Adrenal gland (tissue), 9 donors: ENCODE measurements at regions not wholly inside any gene's neighbourhood (a gene's known extent, or its start where the extent isn't known, plus 50 kb on each side); places are given as distances from the start of the nearest gene placed in this dataset.

Experiments
- DNase-seq, 7 donors: peaks; one replicate each; pipeline ENCODE4 v3.0.0-alpha.2; 2019 to 2020
- H3K27ac ChIP-seq, 5 donors: fragments of 200-600 bp; sonication (generic) in 4 of 5; 1 replicate in 3 of 5; 2 replicates in 2 of 5; pipeline versions ENCODE4 v1.5.1 to v1.8.0; 2016 to 2020; ENCODE audit warnings: mild to moderate bottlenecking in 1 of 5
- H3K27me3 ChIP-seq: fragments of 200-600 bp; 2 replicates; pipeline ENCODE4 v1.8.0; 2021
- H3K36me3 ChIP-seq, 2 donors: fragments of 200-600 bp; replicated peaks in 1 of 2; 1 replicate in 1 of 2; 2 replicates in 1 of 2; pipeline versions ENCODE4 v1.5.1 to v1.8.0; 2018 to 2022
- H3K4me1 ChIP-seq, 2 donors: fragments of 200-600 bp; replicated peaks in 1 of 2; 1 replicate in 1 of 2; 2 replicates in 1 of 2; pipeline versions ENCODE4 v1.5.1 to v1.8.0; 2018 to 2021
- H3K4me3 ChIP-seq, 4 donors: fragments of 200-600 bp; sonication (generic) in 3 of 4; one replicate each; pipeline ENCODE4 v1.5.1; 2016 to 2018
- H3K9me3 ChIP-seq, 3 donors: fragments of 200-600 bp; sonication (generic) in 1 of 3; replicated peaks in 1 of 3; 1 replicate in 2 of 3; 2 replicates in 1 of 3; pipeline versions ENCODE4 v1.5.1 to v1.8.0; 2016 to 2021
- CTCF ChIP-seq, 6 experiments: fragments of 450-650 bp in 4 of 6; fragments of 200-600 bp in 2 of 6; sonication (generic) in 1 of 6; IDR thresholded peaks; 1 replicate in 5 of 6; 2 replicates in 1 of 6; pipeline versions ENCODE4 v1.5.1 to v1.8.0; 2016 to 2021; ENCODE audit warnings: antibody characterized with exemption in 6 of 6, mild to moderate bottlenecking in 2 of 6, moderate library complexity in 1 of 6
- POLR2A ChIP-seq, 2 donors: fragments of 450-650 bp; IDR thresholded peaks; one replicate each; pipeline ENCODE4 v1.6.1; 2017; ENCODE audit warnings: antibody characterized with exemption in 2 of 2, mild to moderate bottlenecking in 2 of 2, moderate library complexity in 1 of 2
- whole genome bisulfite sequencing, 4 donors: extraction: QIAGEN DNeasy Blood & Tissue Kit in 2 of 4; methylation state at CpG; one replicate each; pipeline versions ENCODE4 v1.1.5 to v1.1.7; 2013 to 2017; 5-methylcytosine and 5-hydroxymethylcytosine counted together
- intact Hi-C, 2 donors: fragments of 100-400 bp; cut with DNase I; formaldehyde crosslinking; loops; one replicate each; pipeline versions ENCODE4 v1.14.1 to v1.15.0; 2022 to 2023
- donor health status: healthy with polysubstance abuse.
- donor health status: Bipolar disorder and iron deficiency.
- donor health status: DM: yes; HTN: yes; CAD: no.
- donor health status: DM: no; HTN: no; CAD: no.
- donor health status: DM: no; HTN: no; CAD: no.

- intact Hi-C loops, result no loop called here
- H3K27me3 ChIP-seq, result no peaks in the 10 kb centered on the region
- peak overlapping the region in 1 of 5 donors; percentile 8 for H3K27ac ChIP-seq
- peak; percentile 23 to 78 (median 40) for DNase-seq
- H3K4me1 ChIP-seq, result no peaks in the 10 kb centered on the region
- no peaks in the 10 kb centered on the region for H3K9me3 ChIP-seq
- no peaks in the 10 kb centered on the region for H3K36me3 ChIP-seq
- 55 to 76% (median 72%) methylated on average over 2 of the region's 2 CpGs for WGBS, 4 donors
- no peak overlapping the region for H3K4me3 ChIP-seq
- no peak for TF ChIP-seq CTCF (IDR thresholded peaks at IDR 0.05)
- TF ChIP-seq POLR2A (IDR thresholded peaks at IDR 0.05), result no peak
These were observed 122.5 kb downstream of the SPATA18 start for GRCh38 chr4:52173470-52174045.

- Histone ChIP-seq H3K4me3 (no peak overlapping the region), H3K36me3 (no peaks in the 10 kb centered on the region), H3K27ac (no peak overlapping the region), H3K4me1 (no peaks in the 10 kb centered on the region), H3K27me3 (no peaks in the 10 kb centered on the region), H3K9me3 (no peaks in the 10 kb centered on the region)
- intact Hi-C loops, result no loop called here
- DNase-seq, result no peak
- 36 to 49% (median 47%) methylated on average over 1 of the region's 1 CpG for WGBS, 4 donors
- TF ChIP-seq POLR2A (IDR thresholded peaks at IDR 0.05) (no peak), CTCF (IDR thresholded peaks at IDR 0.05) (no peak)
These were observed 136.5 kb downstream of the SPATA18 start for GRCh38 chr4:52187603-52188002.

- H3K27ac ChIP-seq, result no peak overlapping the region
- no peaks in the 10 kb centered on the region for H3K36me3 ChIP-seq
- no peak for DNase-seq
- intact Hi-C loops, result no loop called here
- H3K9me3 ChIP-seq, result no peaks in the 10 kb centered on the region
- H3K4me3 ChIP-seq, result no peak overlapping the region
- TF ChIP-seq CTCF (IDR thresholded peaks at IDR 0.05), result no peak
- TF ChIP-seq POLR2A (IDR thresholded peaks at IDR 0.05), result no peak
- 75 to 85% (median 80%) methylated on average over 2 of the region's 2 CpGs for WGBS, 4 donors
- H3K27me3 ChIP-seq, result no peaks in the 10 kb centered on the region
- H3K4me1 ChIP-seq, result no peaks in the 10 kb centered on the region
These were observed 140.9 kb downstream of the SPATA18 start for GRCh38 chr4:52192001-52192400.

GRCh38 chr4:52192721-52193135, 141.6 kb downstream of the SPATA18 start:
- Histone ChIP-seq H3K4me1 (no peaks in the 10 kb centered on the region), H3K9me3 (no peaks in the 10 kb centered on the region), H3K4me3 (no peak overlapping the region), H3K27ac (no peak overlapping the region), H3K27me3 (no peaks in the 10 kb centered on the region), H3K36me3 (no peaks in the 10 kb centered on the region)
- 68 to 76% (median 70%) methylated on average over 6 of the region's 6 CpGs for WGBS, 4 donors
- intact Hi-C loops, result no loop called here
- DNase-seq, result no peak
- TF ChIP-seq CTCF (IDR thresholded peaks at IDR 0.05), result no peak
- no peak for TF ChIP-seq POLR2A (IDR thresholded peaks at IDR 0.05)
